ENCODE measurements at regions not wholly inside any gene's neighbourhood (a gene's known extent, or its start where the extent isn't known, plus 50 kb on each side); places are given as distances from the start of the nearest gene placed in this dataset.

GRCh38 chr7:47636081-47636432 lies 54.1 kb upstream of the TNS3 start:
- DNase-seq: no peak

- DNase-seq: no peak
Measured at GRCh38 chr7:47635091-47636080, 53.5 kb upstream of the TNS3 start.

GRCh38 chr7:47634273-47634672 lies 52.4 kb upstream of the TNS3 start:
- DNase-seq: no peak

GRCh38 chr7:47633134-47633533 lies 51.2 kb upstream of the TNS3 start:
- no peak for DNase-seq
